ENCODE measurements at regions not wholly inside any gene's neighbourhood (a gene's known extent, or its start where the extent isn't known, plus 50 kb on each side); places are given as distances from the start of the nearest gene placed in this dataset.

- intact Hi-C loops (cut with DNase I) = no loop called here
- TF ChIP-seq CTCF (IDR thresholded peaks at IDR 0.05) = no peak
These were observed 395.6 kb upstream of the HS6ST1 start for GRCh38 chr2:128714285-128714684.

GRCh38 chr2:128714851-128715312, 396.2 kb upstream of the HS6ST1 start:
- peaks cover 0 to 2% of the 10 kb centered on the region in 2 donors for H3K9me3 ChIP-seq
- no peak for ATAC-seq

More at GRCh38 chr2:128714285-128714684, 395.6 kb upstream of the HS6ST1 start:
- peaks cover 0 to 7% of the 10 kb centered on the region in 2 donors for H3K9me3 ChIP-seq
- H3K27ac ChIP-seq = no peak overlapping the region
- no peaks in the 10 kb centered on the region for H3K36me3 ChIP-seq
- H3K27me3 ChIP-seq = peaks cover 0 to 13% of the 10 kb centered on the region in 2 donors
- peak; percentile 64 for ATAC-seq
- no peak overlapping the region for H3K4me3 ChIP-seq
- peak in 1 of 4 donors; percentile 44 for DNase-seq
- H3K4me1 ChIP-seq = no peaks in the 10 kb centered on the region

GRCh38 chr2:128715360-128715759, 396.7 kb upstream of the HS6ST1 start:
- TF ChIP-seq CTCF (IDR thresholded peaks at IDR 0.05) = no peak
- intact Hi-C loops (cut with DNase I) = no loop called here

More at GRCh38 chr2:128714851-128715312, 396.2 kb upstream of the HS6ST1 start:
- Histone ChIP-seq H3K27ac (no peak overlapping the region), H3K4me3 (no peak overlapping the region), H3K27me3 (peaks cover 0 to 13% of the 10 kb centered on the region in 2 donors), H3K4me1 (no peaks in the 10 kb centered on the region), H3K36me3 (no peaks in the 10 kb centered on the region)
- peak in 1 of 4 donors; percentile 19 for DNase-seq
- no peak for TF ChIP-seq CTCF (IDR thresholded peaks at IDR 0.05)
- intact Hi-C loops (cut with DNase I) = no loop called here

DNA sequence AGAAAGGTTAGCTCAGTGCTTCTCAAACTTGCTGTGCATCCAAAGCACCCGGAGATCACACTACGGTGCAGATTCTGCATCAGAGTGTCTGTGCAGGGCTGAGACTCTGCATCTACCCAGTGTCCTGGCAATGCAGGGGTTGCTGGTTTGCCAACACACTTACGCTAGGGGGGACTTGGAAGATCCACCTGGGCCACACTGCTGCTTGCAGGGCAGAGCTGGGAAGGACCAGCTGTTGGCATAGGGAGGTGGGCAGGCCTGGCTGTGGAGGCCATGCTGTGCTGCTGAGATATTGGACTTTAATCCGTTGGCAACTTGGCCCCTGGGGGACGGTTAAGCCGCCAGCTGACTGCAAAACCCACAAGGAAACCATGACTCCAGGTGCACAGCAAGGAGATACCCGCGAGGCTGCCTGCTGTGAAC, 397.6 kb upstream of the HS6ST1 start:
- Histone ChIP-seq H3K9me3 (no peaks in the 10 kb centered on the region), H3K27me3 (peaks cover 0 to 13% of the 10 kb centered on the region in 2 donors), H3K36me3 (no peaks in the 10 kb centered on the region), H3K4me3 (no peak overlapping the region), H3K27ac (no peak overlapping the region), H3K4me1 (no peaks in the 10 kb centered on the region)
- DNase-seq = no peak
- no peak for ATAC-seq
- TF ChIP-seq CTCF (IDR thresholded peaks at IDR 0.05) = no peak
- intact Hi-C loops (cut with DNase I) = no loop called here

More at GRCh38 chr2:128715360-128715759, 396.7 kb upstream of the HS6ST1 start:
- H3K36me3 ChIP-seq = no peaks in the 10 kb centered on the region
- no peak overlapping the region for H3K27ac ChIP-seq
- no peaks in the 10 kb centered on the region for H3K4me1 ChIP-seq
- H3K27me3 ChIP-seq = peaks cover 0 to 13% of the 10 kb centered on the region in 2 donors
- DNase-seq (no peak), ATAC-seq (no peak)
- no peaks in the 10 kb centered on the region for H3K9me3 ChIP-seq
- no peak overlapping the region for H3K4me3 ChIP-seq

DNA sequence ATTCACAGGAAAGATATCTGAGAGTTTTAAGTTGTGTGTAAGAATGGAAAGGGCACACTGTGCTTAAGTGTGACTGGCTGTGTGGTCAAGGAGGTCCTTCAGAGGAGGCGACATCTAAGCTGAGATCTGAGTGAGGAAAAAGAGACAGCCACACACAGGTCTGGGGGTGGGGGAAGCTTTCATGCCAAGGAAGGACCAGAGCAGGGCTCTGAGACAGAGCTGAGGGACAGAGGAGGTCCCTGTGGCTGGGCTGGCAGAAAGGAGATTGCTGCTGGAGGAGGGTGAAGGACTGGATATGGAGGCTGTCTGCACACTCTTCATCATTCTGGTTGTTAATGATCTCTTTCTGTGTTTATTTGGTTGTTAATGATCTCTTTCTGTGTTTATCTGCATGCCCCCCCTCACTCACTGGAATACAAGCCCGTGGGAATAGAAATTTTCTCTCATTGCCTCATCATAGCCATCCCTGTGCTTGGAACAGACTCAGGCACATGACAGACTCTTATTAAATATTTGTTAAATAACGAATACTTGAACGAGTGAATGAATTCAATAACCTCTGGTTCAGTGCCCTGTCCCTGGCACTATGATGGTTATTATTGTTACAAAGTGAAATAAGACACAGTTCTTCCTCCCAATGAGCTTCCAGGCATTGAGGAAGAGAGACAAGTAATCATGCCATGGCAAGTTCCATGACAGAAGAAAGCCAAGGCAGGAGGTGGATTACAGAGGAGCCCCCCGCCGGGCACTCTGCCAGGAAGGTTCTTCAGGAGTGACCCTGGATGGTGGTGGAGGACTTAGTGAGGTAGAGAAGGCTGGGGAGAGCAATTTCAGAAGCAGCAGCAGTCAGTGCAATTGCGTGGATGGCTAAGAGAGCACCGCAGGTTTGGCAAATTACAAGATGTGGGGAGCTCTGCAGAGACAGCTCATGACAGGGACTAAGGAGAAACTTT, 399.4 kb upstream of the HS6ST1 start:
- DNase-seq = peak in 1 of 4 donors; percentile 37
- no peak overlapping the region for H3K27ac ChIP-seq
- ATAC-seq = no peak

More for the DNA sequence above, 399.4 kb upstream of the HS6ST1 start:
- no peak overlapping the region for H3K4me3 ChIP-seq
- TF ChIP-seq CTCF (IDR thresholded peaks at IDR 0.05) = no peak
- H3K9me3 ChIP-seq = no peaks in the 10 kb centered on the region
- peaks cover 0 to 13% of the 10 kb centered on the region in 2 donors for H3K27me3 ChIP-seq
- H3K36me3 ChIP-seq = no peaks in the 10 kb centered on the region
- H3K4me1 ChIP-seq = no peaks in the 10 kb centered on the region
- intact Hi-C loops (cut with DNase I) = no loop called here
